ENCODE measurements at regions not wholly inside any gene's neighbourhood (a gene's known extent, or its start where the extent isn't known, plus 50 kb on each side); places are given as distances from the start of the nearest gene placed in this dataset.

DNA sequence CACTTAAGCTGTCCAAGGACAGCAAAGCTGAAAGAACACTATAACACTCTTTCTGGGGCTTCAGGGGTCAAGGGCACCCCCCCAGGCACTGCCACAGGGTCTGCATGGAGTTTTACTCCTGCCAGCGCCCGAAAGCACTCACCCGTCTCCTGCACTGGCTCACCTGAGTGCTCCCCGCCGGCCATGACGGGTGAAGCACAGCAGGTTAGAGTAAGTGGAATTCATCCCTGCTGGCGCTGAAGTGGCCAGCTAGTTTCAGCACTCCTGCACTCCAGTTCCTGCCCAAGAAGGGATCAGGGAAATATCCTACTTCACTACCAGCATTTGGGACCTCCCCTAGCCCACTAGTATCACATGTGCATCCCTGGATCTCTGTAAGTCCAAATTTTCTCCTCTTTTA lies 516.0 kb downstream of the ZNF608 start:
- DNase-seq (ENCODE audit: low spot score), result no peak

DNA sequence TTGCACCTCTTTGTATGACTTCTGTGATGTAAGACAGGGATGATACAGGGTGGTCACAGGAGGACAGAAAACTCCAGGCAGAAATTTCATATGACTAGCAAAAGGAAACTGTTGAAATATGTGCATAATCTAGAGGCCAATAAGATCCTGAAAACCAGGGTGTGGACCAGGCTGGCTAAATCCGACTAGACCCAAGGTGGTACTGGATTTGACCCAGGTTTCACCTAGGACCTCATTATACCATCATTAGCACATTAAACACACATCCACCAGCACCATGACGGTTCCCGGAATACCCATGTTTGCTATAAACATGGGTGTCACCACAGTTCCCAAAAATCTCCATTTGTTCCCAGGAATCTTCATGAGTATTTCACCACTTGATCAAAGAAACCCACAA lies 517.1 kb downstream of the ZNF608 start:
- no peak for DNase-seq (ENCODE audit: low spot score)

DNA sequence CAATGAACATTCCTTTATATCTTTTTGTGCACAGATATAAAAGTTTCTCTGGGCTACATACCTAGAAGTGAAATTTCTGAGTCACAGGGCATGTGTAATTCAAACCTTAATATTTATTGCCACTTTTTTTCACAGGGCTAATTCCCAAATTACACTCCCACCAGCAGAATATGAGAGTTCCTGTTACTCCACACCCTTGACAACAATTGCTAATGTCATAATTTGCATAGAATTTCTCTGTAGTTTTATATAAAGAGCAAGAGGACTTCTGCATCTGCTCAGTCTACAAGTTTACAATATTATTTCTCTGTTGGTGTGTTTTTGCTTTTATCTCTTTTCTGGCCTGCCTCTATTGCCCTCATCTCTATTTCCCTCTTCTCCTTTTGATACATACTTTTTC lies 518.5 kb downstream of the ZNF608 start:
- DNase-seq (ENCODE audit: low spot score), result no peak

DNA sequence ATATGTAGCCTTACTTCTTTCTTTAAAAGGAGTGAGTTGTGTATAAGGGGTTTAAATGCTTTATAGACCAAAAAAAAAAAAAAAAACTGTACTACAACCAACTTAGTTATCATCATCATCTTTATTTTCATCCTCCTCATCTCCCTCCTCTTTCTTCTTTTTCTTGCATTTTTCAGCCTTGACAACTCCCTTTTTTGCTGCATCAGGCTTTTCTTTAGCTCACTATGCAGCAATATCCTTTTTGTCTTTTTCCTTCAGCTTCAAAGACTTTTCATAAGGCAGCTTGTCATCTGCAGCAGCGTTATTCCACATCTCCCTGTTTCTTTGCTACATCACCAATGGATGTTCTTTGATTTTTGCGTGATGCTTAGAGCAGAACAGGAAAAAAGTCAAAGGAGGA lies 526.0 kb downstream of the ZNF608 start:
- DNase-seq (ENCODE audit: low spot score), result no peak

DNA sequence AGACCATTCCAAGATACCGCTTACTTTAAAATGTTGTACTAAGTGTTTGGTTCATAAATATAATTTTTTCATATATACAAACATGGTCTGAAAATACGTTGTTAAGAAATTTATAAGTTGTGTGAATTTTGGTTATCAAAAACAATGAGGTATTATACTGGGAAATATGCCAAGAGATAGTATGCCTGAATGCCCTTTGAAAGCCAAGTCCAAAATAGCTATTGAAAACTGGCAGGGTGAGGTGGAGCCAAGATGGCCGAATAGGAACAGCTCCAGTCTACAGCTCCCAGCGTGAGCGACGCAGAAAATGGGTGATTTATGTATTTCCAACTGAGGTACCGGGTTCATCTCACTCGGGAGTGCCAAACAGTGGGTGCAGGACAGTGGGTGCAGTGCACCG lies 533.5 kb downstream of the ZNF608 start:
- no peak for DNase-seq (ENCODE audit: low spot score)

DNA sequence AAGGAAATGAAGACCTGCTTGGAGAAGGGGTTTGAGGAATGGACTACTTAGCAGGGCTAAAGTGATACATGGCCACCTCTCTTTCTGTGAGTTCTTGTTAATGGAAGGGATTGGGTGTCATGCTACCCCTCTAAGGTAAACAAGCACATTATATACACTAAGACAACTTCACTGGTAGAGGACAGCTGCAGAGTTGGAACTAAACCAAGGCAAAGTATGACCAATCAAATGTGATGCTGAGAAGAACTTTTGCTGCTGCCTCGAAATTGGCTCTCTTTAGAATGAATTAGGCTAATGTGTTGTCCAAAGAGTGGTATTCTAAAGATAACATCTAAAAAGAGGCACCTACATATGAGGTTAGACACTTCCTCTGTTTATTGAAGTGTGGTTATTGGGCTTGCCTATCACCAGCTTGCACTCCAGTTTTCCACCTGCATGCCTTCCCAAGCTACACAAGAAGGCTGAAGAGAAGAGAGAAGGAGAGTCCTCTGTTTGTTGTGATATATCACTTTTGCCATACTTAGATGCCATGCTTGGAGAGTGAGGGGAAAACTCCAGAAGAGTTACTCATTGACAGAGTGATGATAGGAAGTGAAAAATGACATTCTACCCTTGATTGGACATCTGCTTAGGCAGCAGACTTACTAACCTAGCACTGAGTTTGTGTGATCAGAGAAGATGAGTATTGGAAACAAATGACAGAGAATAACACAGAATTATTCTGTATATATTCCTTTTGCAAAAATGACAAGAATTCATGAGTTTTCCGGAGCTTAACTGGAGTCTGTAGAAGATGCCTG lies 536.1 kb downstream of the ZNF608 start:
- no peak for DNase-seq (ENCODE audit: low spot score)

DNA sequence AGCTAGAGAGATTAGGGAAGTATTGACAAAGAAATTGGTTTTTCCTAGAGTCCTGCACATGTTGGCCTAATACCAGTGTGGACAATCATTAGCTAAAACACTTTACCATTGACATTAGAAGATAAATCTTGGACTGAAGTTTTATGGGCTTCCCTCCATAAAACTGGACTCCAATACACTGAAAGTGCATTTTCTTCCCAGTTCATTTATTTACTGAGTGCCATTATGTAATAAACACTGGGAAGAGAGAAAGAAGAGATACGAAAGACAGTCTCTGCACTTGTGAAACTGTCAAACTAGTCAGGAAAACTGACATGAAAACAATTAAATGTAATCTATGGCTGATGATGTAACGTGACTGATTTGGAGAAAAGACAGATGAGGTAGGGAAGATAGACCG lies 539.3 kb downstream of the ZNF608 start:
- no peak for DNase-seq (ENCODE audit: low spot score)

DNA sequence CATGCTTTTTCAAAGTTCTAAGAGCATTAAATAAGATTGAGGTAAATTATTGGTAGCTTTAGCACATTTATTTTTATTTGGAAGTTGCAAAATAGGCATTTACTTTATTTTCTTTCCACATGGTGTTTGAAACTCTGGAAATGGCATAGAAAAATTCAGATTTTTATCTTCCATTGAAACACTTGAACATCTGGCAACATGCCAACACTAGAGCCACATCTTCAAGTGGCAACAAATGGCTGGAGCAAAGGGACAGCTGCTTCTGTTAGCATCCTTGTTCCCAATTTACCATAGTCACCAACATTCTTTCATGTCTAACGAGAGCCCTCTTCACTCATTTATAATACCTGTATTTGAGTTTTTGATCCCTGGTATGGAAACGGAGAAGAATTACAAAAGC lies 539.9 kb downstream of the ZNF608 start:
- DNase-seq (ENCODE audit: low spot score), result no peak

DNA sequence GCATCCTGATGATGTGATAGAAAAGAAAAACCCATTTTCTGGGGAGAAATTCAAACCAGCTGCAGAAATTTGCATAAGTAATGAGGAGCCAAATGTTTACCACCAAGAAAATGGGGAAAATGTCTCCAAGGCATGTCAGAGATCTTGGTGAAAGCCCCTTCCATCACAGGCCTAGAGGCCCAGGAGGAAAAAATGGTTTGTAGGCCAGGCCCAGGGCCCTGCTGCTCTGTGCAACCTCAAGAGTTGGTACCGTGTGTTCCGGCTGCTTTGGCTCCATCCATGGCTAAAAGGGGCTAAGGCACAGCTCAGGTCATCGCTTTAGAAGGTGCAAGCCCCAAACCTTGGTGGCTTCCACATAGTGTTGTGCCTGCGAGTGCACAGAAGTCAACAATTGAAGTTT lies 543.1 kb downstream of the ZNF608 start:
- DNase-seq (ENCODE audit: low spot score), result no peak

DNA sequence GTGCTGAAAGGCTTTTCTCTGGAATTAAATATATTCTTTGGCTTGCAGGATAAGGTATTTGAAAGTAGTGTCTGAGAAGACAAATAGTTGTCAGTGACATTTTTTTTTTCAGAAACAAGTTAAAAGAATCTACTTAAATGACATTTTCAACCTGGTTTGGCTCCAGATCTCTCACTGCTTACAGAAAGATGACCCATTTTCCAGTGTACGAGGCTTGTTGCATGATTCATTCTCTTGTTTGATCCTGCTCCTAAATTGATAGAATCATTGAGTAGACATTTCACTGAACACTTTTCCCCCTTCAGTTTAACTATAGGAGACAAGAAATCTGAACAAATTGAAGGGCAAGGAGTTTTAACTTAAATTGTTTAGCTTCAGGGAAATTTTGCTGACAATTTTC lies 546.1 kb downstream of the ZNF608 start:
- DNase-seq (ENCODE audit: low spot score), result no peak

DNA sequence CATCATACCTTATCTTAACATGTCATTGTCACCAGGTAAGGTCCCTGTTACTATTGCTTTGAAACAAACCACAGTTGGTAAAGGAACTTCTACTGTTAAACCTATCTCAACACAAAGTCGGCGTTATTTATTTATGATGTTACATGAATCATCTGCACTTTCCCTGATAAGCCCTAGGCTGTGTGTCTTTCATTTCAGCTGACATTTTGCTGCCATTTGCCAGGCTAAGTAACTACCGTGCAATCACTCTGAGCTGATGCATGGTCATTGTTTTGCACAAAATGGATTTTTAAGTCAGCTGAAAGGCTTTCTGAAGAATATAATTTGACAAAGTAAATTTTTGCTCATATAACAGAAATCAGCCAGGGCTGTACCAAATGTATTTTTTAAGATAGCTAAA lies 546.5 kb downstream of the ZNF608 start:
- no peak for DNase-seq (ENCODE audit: low spot score)

DNA sequence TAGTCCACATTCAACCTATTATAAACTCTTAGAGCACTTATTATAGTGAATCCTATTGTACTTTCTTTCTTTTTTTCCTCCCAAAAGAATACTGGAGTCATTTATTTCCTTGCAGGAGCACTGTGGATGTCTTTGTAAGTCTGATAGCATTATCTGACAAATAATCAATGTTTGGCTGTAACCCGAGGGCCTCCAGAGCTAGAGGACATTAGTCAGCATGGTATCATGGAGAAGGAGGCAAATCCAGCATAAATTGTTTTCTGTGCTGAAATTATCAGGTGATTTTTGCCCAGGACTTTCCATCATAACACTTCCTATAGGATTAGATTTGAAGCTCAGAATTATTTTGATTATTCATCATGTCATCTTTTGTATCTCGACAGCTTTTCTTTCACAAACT lies 551.0 kb downstream of the ZNF608 start:
- DNase-seq (ENCODE audit: low spot score), result no peak

DNA sequence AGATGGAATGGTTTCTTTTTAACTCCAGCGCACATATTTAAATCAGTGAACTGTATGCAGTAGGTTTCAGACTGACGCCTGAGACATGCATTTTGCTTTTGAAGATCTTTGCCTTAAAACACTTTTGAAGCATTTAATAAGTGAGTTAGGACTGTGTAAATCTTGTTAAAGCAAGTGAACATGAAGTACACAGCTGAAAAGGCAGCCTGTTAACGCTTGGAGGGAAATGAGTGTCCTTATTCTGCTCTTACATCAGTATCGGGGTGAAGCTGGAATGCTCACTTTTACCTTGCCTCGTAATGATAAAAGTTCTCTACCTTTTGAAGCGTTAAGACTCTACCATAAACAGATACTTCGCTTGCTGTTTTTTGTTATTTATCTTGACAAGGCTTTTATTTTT lies 552.2 kb downstream of the ZNF608 start:
- DNase-seq (ENCODE audit: low spot score), result no peak

DNA sequence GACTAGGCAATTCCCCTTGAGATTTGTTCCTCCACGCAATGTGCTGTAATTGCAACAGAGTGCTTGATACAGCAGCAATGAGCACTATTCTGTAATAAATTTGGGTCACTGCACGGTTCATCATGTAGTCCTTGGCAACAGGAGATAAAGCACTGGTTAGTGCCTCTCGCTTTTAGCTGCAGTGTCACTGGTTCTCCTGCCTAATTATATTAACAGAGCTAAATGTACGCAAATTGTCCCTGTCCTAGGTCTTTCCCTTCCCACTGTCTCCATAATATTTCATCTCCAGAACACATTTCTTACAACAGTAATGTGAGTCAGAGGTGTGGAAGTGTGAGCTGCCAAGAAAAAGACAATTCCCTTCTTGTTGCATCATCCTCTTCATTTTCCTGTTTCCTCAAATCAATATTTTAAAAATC lies 553.1 kb downstream of the ZNF608 start:
- DNase-seq (ENCODE audit: low spot score), result no peak

DNA sequence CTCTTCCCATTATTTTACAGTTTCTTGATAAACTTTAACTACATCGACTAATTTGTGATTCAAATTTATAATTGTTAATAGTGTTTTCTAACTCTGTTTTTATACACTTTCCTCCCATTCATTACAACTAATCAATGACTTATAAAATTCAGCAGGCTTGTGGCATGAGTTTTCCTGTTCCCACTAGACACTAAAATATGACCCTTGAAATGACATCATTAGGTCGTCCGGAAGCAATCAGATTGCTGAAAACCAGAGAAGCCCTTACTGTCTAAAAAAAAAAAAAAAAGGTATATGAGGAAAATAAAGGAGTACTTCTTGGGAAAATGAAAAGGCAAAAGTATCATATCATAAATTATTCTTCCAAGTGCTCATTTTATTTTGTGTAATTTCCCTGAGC lies 553.7 kb downstream of the ZNF608 start:
- no peak for DNase-seq (ENCODE audit: low spot score)

DNA sequence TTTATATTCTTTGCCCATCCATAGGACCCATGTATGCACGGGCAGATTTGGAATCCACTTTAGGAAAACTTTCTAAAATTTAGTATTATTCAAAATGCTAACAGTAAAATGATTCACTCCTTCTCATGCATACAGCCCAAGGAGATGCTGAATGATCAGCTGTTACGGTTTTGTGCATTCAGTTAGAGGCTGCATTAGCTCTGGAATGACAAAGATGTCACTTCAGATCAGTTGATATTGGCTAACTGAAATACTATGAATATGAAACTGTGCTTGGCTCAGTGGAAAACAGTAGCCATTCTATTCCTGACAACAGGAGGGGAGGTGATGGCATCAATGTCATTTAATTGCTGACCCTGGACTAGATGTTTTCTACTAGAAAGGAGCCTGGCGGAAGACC lies 560.7 kb downstream of the ZNF608 start:
- no peak for DNase-seq (ENCODE audit: low spot score)

DNA sequence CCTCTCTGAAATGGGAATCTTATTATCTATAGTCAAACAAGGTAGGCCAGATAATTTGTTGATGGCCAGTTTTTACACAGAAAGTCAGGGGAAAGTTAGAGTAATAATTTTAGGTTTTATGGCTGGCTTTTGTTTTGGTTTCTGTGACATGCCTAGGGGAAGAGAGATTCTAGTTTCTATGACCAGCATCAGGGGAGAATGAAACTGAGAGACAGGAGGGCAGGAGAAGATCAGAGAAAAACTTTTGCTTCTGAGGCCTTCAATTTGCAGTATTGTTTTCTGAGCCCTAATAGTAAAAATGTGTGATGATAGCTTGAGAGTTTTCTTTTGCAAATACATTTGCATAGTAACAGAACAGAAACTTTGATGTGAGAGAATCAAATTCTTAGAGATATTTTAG lies 564.3 kb downstream of the ZNF608 start:
- DNase-seq (ENCODE audit: low spot score), result no peak

DNA sequence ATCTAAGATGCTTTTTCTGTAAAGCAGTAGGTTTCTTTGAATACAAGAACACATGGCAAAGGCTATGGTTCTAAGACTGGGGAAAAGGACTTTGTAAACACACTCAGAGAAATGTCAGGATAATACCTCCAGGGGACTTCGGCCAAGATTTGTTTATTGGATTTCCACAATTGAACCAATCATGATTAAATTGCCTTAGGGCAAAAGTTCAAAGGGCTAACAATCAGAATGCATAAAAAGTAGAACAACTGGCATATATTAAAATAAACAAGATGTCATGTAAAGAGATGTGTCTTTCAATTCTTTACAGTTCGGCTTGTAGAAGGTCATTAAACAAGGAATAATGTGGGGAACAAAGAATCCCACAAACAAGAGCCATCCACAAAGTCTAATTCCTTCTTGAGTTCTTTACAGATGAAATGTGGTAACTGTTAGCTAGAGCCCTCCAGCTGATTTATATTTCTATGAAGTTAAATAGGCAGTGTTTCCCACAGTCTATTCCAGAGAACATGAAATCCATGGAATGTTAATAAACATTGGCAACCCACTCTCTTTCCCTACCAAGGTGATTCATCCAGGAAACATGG lies 565.5 kb downstream of the ZNF608 start:
- no peak for DNase-seq (ENCODE audit: low spot score)

DNA sequence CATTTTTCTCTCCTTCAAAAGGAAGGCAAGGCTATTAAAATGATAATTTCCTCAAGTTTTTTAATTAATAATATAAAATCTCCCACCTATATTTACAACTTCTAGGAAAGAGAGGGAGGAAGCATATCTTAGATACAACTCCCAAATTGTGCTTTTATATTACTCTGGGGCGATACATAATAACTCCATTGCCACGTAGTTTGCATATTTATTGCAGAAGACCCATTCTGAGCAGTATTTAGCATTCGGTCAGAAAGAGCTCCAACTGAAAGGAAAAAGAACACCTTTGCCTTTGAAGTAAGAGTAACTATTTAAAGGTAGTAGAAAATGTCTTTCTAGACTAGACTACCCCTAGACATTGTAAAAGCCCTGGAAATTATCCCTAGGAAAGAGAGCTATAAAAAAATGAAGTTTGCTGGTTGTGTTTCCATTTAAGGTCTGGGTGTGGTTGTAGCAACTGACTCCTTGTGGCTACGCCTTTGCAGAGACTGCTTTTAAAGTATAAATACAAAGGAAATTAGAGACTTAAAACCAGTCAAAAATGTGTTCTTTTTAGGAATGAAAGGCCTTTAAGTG lies 566.1 kb downstream of the ZNF608 start:
- DNase-seq (ENCODE audit: low spot score), result no peak

DNA sequence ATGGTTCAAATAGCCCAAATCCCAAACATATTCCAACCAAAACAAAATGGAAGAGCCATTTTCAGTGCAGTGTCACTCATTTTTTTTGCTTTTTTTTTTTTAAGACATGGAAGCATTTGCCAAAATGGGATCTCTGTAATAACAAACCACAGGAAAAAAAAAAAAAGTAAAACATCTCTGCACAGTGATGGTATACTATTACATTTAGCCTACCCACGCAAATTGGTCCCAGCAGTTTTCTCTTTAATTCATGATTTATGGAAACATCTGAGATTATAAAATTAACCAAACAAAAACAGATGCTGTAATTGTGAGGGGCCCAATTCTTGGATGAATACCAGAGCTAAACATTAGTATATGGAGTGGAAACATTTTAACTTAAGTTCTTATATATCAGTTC lies 566.6 kb downstream of the ZNF608 start:
- DNase-seq (ENCODE audit: low spot score), result no peak

DNA sequence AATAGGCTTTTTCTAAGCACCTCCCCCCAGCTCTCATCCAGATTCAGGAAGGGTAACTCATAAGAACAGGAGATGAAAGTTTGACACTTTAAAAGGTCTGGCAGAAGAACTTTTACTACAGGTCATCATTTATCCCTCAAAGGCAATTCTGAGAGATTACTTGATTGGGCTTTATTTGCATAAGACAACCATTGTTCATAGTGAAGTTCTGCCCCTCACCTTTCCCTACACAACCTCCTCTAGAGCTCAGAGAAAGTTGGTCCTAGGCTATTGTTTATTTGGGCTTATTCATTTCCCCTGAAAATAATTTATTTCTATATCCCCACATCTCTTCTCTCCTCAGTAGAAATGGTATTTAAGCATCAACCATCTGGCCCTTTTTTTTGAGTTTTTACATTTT lies 568.4 kb downstream of the ZNF608 start:
- DNase-seq (ENCODE audit: low spot score), result no peak

DNA sequence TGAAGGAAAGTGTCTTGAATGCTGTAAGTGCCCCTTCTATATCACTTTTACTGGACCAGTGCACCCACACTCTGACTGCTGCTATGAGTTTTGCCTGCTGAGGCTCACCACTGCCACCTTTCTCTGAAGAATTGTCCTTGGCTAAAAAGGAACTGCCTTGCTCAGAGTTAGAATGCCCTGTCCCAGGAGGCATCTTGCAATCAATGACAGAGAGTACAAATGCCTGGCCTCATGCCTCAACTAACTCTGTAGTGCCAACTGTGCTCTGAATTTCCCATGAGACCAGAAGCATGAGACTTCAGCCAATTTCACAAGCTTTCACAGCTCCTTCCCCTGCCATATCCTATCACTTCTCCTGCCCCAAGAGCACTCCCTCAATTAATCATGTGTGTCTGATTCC lies 569.7 kb downstream of the ZNF608 start:
- DNase-seq (ENCODE audit: low spot score), result no peak

DNA sequence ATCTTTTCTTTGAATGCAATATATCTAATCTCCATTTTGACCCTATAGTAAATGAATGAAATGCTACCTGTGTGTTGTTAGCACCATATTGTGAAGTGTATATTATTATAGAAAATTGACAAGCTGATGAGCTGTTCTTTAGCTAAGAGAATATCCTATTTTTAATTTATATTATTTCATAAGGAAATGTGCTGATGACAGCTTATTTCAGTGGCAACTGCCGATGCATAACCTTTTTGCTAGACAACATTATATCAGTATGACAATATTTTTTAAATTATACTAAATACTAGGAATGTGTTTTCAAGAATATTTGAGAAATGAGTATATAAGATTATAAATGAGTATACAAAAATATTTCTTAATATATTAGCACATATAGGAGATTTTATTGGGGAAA lies 573.1 kb downstream of the ZNF608 start:
- no peak for DNase-seq (ENCODE audit: low spot score)

Measured in ecto neural progenitor cell (in vitro differentiated cells).